Fibroblast of upper back skin (primary cell): ENCODE measurements at regions not wholly inside any gene's neighbourhood (a gene's known extent, or its start where the extent isn't known, plus 50 kb on each side); places are given as distances from the start of the nearest gene placed in this dataset.

Experiments
- DNase-seq: peaks from one replicate; pipeline ENCODE4 v3.0.0-alpha.2; 2013

GRCh38 chr3:46146548-46146947 is 61.6 kb downstream of the CCR1 start:
- no peak for DNase-seq

- no peak for DNase-seq
Observed at GRCh38 chr3:46146021-46146420, 62.1 kb downstream of the CCR1 start.

- no peak for DNase-seq
Observed at GRCh38 chr3:46145147-46145546, 63.0 kb downstream of the CCR1 start.

- DNase-seq = no peak
Observed at GRCh38 chr3:46143951-46144473, 64.1 kb downstream of the CCR1 start.

- no peak for DNase-seq
Observed at GRCh38 chr3:46141813-46142212, 66.3 kb downstream of the CCR1 start.

GRCh38 chr3:46138581-46138980 is 69.5 kb downstream of the CCR1 start:
- no peak for DNase-seq

GRCh38 chr3:46135475-46135874 is 72.6 kb downstream of the CCR1 start:
- DNase-seq = no peak

- DNase-seq = no peak
Observed at GRCh38 chr3:46133285-46133684, 74.8 kb downstream of the CCR1 start.

- DNase-seq = no peak
Observed at GRCh38 chr3:46132565-46132964, 75.5 kb downstream of the CCR1 start.

- no peak for DNase-seq
Observed at GRCh38 chr3:46131884-46132450, 76.1 kb downstream of the CCR1 start.

GRCh38 chr3:46130631-46131310 is 77.3 kb downstream of the CCR1 start:
- DNase-seq = no peak

- DNase-seq = no peak
Observed at GRCh38 chr3:46129588-46130272, 78.4 kb downstream of the CCR1 start.

GRCh38 chr3:46127503-46127902 is 80.6 kb downstream of the CCR1 start:
- DNase-seq = peak; percentile 89

GRCh38 chr3:46124216-46125177 is 83.6 kb downstream of the CCR1 start:
- DNase-seq = no peak

GRCh38 chr3:46123646-46124045 is 84.5 kb downstream of the CCR1 start:
- no peak for DNase-seq

GRCh38 chr3:46122091-46122490 is 86.0 kb downstream of the CCR1 start:
- no peak for DNase-seq

- DNase-seq = no peak
Observed at GRCh38 chr3:46120983-46121382, 87.1 kb downstream of the CCR1 start.

- DNase-seq = no peak
Observed at GRCh38 chr3:46119709-46120498, 88.2 kb downstream of the CCR1 start.

- DNase-seq = no peak
Observed at GRCh38 chr3:46119253-46119652, 88.9 kb downstream of the CCR1 start.

- no peak for DNase-seq
Observed at GRCh38 chr3:46116996-46117395, 89.7 kb upstream of the XCR1 start.

- DNase-seq = peak; percentile 82
Observed at GRCh38 chr3:46114323-46114988, 87.2 kb upstream of the XCR1 start.

GRCh38 chr3:46113608-46114007 is 86.3 kb upstream of the XCR1 start:
- DNase-seq = no peak
